GM23338 (cell line): ENCODE measurements at regions not wholly inside any gene's neighbourhood (a gene's known extent, or its start where the extent isn't known, plus 50 kb on each side); places are given as distances from the start of the nearest gene placed in this dataset.

Experiments used
- EZH2 ChIP-seq: fragments of 200-600 bp; sonication (generic); IDR thresholded peaks from one replicate; pipeline ENCODE4 v1.8.0; 2017; ENCODE audit warnings: antibody characterized with exemption, mild to moderate bottlenecking, low read depth; ENCODE audit not compliant: unreplicated experiment
- ZNF114 ChIP-seq: fragments of 250-450 bp; sonication (Bioruptor Pico); IDR thresholded peaks from 2 replicates; pipeline ENCODE4 v1.5.0; 2020; ENCODE audit warnings: mild to moderate bottlenecking, moderate library complexity
- ZNF331 ChIP-seq: fragments of 250-450 bp; sonication (Bioruptor Pico); IDR thresholded peaks from 2 replicates; pipeline ENCODE4 v1.5.0; 2020; ENCODE audit warnings: low read depth, mild to moderate bottlenecking, moderate library complexity
- TF ChIP-seq, protein P1 (sequence below): fragments of 250-450 bp; sonication (Bioruptor Pico); IDR thresholded peaks from 2 replicates; pipeline ENCODE4 v1.5.0; 2020; ENCODE audit warnings: mild to moderate bottlenecking, moderate library complexity
- TF ChIP-seq, protein P2 (sequence below): IDR thresholded peaks from 2 replicates; pipeline ENCODE4 v1.6.1; 2016; ENCODE audit warnings: antibody characterized with exemption
- TF ChIP-seq, protein P3 (sequence below): IDR thresholded peaks from one replicate; pipeline ENCODE4 v1.6.1; 2018; ENCODE audit warnings: antibody characterized with exemption; ENCODE audit not compliant: unreplicated experiment

DNA sequence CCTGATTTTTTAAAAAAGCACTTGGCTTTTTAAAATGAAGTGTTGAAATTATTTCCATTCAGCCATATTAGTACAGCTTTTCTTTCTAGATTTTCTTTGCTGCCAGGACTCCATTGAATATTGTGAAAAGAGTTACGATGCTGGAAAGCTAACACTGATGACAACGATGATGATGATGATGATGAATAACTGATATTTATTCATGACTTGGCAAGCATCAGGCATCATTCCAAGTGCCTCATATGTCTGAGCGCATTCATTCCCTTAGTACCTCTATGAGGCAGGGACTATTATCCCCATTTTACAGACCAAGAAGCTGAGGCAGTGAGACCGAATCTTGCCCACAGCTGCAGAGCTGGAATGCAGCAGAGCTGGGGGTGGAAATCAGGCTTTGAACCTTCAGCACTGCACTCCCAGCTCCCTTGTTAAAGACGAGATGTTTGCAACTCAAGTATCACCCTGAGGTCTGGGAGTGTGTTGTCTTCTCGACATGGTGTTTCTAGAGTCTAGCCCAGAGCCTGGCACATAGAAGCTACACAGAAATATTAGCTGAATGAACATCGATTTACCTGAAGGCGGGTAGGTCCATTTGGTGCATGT, 85.5 kb upstream of the FRMD1 start (continued):
- TF ChIP-seq, protein P1, sequence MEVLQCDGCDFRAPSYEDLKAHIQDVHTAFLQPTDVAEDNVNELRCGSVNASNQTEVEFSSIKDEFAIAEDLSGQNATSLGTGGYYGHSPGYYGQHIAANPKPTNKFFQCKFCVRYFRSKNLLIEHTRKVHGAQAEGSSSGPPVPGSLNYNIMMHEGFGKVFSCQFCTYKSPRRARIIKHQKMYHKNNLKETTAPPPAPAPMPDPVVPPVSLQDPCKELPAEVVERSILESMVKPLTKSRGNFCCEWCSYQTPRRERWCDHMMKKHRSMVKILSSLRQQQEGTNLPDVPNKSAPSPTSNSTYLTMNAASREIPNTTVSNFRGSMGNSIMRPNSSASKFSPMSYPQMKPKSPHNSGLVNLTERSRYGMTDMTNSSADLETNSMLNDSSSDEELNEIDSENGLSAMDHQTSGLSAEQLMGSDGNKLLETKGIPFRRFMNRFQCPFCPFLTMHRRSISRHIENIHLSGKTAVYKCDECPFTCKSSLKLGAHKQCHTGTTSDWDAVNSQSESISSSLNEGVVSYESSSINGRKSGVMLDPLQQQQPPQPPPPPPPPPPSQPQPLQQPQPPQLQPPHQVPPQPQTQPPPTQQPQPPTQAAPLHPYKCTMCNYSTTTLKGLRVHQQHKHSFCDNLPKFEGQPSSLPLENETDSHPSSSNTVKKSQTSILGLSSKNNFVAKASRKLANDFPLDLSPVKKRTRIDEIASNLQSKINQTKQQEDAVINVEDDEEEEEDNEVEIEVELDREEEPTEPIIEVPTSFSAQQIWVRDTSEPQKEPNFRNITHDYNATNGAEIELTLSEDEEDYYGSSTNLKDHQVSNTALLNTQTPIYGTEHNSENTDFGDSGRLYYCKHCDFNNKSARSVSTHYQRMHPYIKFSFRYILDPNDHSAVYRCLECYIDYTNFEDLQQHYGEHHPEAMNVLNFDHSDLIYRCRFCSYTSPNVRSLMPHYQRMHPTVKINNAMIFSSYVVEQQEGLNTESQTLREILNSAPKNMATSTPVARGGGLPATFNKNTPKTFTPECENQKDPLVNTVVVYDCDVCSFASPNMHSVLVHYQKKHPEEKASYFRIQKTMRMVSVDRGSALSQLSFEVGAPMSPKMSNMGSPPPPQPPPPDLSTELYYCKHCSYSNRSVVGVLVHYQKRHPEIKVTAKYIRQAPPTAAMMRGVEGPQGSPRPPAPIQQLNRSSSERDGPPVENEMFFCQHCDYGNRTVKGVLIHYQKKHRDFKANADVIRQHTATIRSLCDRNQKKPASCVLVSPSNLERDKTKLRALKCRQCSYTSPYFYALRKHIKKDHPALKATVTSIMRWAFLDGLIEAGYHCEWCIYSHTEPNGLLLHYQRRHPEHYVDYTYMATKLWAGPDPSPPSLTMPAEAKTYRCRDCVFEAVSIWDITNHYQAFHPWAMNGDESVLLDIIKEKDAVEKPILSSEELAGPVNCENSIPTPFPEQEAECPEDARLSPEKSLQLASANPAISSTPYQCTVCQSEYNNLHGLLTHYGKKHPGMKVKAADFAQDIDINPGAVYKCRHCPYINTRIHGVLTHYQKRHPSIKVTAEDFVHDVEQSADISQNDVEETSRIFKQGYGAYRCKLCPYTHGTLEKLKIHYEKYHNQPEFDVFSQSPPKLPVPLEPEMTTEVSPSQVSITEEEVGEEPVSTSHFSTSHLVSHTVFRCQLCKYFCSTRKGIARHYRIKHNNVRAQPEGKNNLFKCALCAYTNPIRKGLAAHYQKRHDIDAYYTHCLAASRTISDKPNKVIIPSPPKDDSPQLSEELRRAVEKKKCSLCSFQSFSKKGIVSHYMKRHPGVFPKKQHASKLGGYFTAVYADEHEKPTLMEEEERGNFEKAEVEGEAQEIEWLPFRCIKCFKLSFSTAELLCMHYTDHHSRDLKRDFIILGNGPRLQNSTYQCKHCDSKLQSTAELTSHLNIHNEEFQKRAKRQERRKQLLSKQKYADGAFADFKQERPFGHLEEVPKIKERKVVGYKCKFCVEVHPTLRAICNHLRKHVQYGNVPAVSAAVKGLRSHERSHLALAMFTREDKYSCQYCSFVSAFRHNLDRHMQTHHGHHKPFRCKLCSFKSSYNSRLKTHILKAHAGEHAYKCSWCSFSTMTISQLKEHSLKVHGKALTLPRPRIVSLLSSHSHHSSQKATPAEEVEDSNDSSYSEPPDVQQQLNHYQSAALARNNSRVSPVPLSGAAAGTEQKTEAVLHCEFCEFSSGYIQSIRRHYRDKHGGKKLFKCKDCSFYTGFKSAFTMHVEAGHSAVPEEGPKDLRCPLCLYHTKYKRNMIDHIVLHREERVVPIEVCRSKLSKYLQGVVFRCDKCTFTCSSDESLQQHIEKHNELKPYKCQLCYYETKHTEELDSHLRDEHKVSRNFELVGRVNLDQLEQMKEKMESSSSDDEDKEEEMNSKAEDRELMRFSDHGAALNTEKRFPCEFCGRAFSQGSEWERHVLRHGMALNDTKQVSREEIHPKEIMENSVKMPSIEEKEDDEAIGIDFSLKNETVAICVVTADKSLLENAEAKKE (CRISPR knock-in tag) = no peak
- TF ChIP-seq, protein P2, sequence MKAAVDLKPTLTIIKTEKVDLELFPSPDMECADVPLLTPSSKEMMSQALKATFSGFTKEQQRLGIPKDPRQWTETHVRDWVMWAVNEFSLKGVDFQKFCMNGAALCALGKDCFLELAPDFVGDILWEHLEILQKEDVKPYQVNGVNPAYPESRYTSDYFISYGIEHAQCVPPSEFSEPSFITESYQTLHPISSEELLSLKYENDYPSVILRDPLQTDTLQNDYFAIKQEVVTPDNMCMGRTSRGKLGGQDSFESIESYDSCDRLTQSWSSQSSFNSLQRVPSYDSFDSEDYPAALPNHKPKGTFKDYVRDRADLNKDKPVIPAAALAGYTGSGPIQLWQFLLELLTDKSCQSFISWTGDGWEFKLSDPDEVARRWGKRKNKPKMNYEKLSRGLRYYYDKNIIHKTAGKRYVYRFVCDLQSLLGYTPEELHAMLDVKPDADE = no peak
- TF ChIP-seq EZH2 (no peak), ZNF331 (CRISPR knock-in tag) (no peak), ZNF114 (CRISPR knock-in tag) (no peak)
- TF ChIP-seq, protein P3, sequence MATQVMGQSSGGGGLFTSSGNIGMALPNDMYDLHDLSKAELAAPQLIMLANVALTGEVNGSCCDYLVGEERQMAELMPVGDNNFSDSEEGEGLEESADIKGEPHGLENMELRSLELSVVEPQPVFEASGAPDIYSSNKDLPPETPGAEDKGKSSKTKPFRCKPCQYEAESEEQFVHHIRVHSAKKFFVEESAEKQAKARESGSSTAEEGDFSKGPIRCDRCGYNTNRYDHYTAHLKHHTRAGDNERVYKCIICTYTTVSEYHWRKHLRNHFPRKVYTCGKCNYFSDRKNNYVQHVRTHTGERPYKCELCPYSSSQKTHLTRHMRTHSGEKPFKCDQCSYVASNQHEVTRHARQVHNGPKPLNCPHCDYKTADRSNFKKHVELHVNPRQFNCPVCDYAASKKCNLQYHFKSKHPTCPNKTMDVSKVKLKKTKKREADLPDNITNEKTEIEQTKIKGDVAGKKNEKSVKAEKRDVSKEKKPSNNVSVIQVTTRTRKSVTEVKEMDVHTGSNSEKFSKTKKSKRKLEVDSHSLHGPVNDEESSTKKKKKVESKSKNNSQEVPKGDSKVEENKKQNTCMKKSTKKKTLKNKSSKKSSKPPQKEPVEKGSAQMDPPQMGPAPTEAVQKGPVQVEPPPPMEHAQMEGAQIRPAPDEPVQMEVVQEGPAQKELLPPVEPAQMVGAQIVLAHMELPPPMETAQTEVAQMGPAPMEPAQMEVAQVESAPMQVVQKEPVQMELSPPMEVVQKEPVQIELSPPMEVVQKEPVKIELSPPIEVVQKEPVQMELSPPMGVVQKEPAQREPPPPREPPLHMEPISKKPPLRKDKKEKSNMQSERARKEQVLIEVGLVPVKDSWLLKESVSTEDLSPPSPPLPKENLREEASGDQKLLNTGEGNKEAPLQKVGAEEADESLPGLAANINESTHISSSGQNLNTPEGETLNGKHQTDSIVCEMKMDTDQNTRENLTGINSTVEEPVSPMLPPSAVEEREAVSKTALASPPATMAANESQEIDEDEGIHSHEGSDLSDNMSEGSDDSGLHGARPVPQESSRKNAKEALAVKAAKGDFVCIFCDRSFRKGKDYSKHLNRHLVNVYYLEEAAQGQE = no peak
